Ureter (tissue), 1 donor: ENCODE measurements at regions not wholly inside any gene's neighbourhood (a gene's known extent, or its start where the extent isn't known, plus 50 kb on each side); places are given as distances from the start of the nearest gene placed in this dataset.
"Not testable (repeated sequence)": the region's sequence is repeated elsewhere in the genome, so short reads cannot be mapped to it uniquely, and the experiment has no call there.

Experiments used
- DNase-seq: peaks from one replicate; pipeline ENCODE4 v3.0.0-alpha.2; 2020; ENCODE audit warnings: low spot score
- donor health status: DM: yes; HTN: yes; CAD: no.

- no peak for DNase-seq
Measured at GRCh38 chr21:39082656-39083376, 100.4 kb downstream of the PSMG1 start.

- no peak for DNase-seq
Measured at GRCh38 chr21:39080366-39080765, 102.9 kb downstream of the PSMG1 start.

GRCh38 chr21:39079617-39080016 is 103.6 kb downstream of the PSMG1 start:
- peak; percentile 69 for DNase-seq

DNA sequence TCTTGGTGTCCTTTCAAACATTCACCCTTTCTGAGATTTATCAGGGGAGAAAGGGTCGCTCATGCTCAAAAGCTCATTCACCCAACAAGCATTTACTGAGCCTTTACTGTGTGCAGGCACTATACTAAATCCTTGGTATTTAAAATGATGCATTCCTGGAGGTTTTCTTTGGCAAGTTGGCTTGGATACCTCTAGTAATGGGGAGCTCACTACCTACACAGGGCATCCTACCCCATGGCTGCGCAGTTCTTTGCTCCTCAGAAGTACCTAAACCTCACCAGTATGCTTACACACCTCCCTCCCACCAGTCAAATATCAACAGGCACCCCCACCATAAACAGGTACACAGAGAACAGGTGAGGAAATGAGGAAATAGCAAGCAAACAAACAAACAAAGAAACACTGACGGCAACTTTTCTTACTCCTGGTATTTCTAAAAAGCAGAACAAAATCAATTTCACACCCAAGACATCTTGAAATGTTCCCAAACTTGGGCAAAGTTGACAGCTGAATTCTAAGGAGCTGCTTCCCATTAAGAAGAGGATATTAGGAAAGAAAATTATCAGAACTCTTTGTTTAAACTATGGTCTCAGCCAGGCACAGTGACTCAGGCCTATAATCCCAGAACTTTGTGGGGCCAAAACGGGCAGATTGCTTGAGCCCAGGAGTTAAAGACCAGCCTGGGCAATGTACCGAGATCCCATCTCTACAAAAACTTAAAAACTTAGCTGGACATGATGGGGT is 104.8 kb downstream of the PSMG1 start:
- DNase-seq = no peak

DNA sequence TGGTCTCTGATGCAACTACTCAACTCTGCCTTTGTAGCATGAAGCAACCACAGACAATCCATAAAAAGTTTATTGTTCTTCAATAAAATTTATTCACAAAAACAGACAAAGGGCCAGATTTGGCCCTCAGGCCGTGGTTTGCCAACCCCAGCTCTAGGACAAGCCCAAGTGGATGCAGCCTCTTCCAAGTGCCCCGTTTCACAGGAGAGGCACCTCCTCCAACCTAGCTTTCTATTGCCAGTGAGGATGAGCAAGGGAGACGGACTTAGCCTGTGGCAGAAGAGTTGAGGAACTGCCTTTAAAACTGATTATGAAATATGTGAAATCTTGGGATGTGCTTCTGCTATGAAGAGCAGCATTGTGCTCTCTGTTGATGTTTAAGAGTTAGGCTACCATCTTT is 105.4 kb downstream of the PSMG1 start:
- no peak for DNase-seq

- DNase-seq = no peak
Measured at GRCh38 chr21:39074508-39074907, 108.7 kb downstream of the PSMG1 start.

- no peak for DNase-seq
Measured at GRCh38 chr21:39073717-39074116, 109.5 kb downstream of the PSMG1 start.

DNA sequence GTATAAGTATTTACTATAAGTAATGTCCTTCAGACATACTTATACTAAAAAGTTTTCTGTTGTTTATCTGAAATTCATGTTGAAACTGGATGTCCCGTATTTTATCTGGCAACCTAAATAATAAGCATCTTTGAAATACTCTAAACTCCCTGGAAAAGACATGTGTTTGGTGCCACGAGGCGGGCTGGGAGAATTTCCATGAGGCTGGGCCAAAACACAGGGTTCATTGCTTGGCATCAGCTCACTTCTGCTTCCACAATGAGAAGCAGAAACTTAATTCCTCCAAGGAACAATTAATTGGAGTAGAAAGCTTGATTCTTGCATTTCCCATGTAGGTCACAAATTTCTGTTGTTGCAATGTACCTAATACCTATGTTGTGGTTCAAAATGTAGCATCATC is 110.2 kb downstream of the PSMG1 start:
- DNase-seq = no peak

- DNase-seq = no peak
Measured at GRCh38 chr21:39072468-39072867, 110.8 kb downstream of the PSMG1 start.

DNA sequence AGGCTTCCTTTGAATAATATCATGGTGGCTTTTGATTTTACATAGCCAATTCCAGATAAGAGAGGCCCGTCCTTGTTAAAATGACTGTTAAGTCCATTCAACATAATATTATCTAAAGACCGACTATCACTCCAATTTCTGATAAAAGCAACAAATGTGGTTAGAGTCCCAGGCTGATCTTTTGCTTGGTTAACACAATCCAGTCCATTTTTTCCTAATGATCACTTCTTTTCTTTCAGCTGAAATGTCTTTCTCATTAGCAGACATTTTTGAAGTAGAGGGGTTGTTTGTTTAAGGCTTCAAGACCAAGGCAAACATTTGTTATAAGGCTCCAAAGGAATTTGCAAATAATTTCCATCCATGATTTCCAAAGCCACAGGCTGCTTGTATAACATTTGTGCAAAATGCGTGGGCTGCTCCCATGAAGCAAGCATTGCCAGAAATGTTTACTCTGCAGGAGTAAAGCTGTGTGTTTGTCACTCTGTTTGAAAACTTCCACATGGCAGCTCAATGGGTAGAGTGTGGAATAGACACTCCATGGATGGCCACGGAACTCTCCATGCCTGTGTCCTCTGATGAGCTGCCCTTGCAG is 111.5 kb downstream of the PSMG1 start:
- DNase-seq = no peak

DNA sequence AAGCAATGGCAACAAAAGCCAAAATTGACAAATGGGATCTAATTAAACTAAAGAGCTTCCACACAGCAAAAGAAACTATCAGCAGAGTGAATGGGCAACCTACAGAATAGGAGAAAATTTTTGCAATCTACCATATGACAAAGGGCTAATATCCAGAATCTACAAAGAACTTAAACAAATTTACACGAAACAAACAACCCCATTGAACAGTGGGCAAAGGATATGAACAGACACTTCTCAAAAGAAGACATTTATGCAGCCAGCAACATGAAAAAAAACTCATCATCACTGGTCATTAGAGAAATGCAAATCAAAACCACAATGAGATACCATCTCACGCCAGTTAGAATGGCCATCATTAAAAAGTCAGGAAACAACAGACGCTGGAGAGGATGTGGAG is 113.4 kb downstream of the PSMG1 start:
- DNase-seq = not testable (repeated sequence)

- no peak for DNase-seq
Measured at GRCh38 chr21:39066829-39067780, 116.1 kb downstream of the PSMG1 start.

GRCh38 chr21:39065917-39066316 is 117.3 kb downstream of the PSMG1 start:
- DNase-seq = no peak

GRCh38 chr21:39064325-39065012 is 118.8 kb downstream of the PSMG1 start:
- no peak for DNase-seq

- no peak for DNase-seq
Measured at GRCh38 chr21:39063517-39063916, 119.7 kb downstream of the PSMG1 start.

- DNase-seq = no peak
Measured at GRCh38 chr21:39062196-39062595, 121.1 kb downstream of the PSMG1 start.

DNA sequence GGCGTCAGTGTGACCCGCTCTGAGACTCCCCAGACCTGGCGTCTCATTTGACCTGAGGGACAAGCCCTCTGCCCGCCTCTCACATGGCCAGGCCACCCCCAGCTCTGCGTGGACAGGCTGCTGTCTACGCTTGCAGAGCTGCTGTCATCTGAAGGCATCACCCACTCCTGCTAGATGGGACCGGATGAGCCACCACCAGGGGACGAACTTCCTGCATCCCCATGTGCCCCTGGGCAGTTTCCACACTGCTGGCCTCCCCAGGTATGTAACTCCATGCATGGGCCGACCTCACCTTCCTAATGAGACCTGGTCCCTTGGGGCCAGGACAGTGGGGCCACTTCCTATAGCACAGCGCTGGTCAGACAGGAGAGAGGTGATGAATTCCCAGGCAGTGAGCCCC is 121.5 kb downstream of the PSMG1 start:
- DNase-seq = no peak

GRCh38 chr21:39060485-39061083 is 122.7 kb downstream of the PSMG1 start:
- DNase-seq = no peak

DNA sequence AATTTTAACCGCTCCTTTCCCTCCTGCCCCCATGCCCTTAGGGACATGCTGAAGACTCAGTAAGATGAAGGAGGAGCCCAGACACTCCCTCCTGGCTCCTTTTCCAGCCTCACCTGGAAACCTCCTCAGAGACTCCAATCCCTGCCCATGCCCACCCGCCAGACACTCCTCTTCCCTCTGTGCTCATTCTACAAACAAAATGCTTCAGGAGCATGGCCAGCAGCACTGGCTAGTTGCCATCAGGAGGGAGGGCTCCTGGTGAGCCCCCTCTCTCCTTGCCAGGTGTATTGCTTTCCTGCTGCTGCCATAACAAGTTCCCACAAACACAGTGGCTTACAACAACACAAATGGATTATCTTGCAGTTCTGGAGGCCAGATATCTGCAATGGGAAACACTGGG is 126.1 kb downstream of the PSMG1 start:
- no peak for DNase-seq

DNA sequence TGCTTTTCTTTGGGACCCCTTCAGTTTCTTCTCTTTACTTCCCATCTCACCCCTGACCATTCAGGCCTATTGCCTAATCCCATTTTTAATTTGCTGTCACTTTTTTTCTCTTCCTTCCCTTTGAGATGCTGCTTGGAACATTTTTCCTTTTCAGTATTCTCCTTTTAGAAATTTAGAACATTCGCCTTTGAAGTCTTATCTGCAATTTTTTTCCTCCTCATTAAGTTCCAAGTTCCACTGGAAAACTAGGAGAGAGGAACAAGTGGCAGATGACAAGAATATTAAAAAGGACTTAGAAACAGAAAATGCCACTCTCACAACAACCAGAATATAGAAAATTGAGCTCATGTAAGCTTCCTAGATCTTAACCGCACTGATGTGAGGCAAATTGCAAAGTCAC is 126.6 kb downstream of the PSMG1 start:
- DNase-seq = no peak
